Stimulated activated CD4-positive, alpha-beta T cell treated with anti-CD3 and anti-CD28 coated beads, Interleukin-4, amount 100 ng/mL, for 1 hour (primary cell): ENCODE measurements at regions not wholly inside any gene's neighbourhood (a gene's known extent, or its start where the extent isn't known, plus 50 kb on each side); places are given as distances from the start of the nearest gene placed in this dataset.

Experiments used
- DNase-seq: peaks from one replicate; pipeline ENCODE4 v3.0.0-alpha.2; 2020

DNA sequence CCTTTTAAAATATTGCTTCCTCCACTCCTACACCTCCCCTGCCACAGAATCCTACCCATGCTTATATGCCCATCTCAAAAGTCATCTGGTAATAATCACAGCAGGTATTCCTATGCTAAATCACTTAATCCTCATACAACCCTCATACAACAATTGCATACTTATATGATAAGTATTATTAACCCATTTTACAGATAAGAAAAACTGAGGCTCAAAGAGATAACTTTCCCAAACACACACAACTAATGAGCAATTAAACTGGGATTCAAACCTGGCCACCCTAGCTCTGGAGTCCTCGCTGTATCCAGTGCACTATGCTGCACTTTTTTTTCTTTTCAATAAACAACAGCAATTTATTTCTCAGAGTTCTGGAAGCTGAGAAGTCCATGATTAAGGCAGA is 99.8 kb upstream of the TSPAN5 start:
- DNase-seq: no peak

DNA sequence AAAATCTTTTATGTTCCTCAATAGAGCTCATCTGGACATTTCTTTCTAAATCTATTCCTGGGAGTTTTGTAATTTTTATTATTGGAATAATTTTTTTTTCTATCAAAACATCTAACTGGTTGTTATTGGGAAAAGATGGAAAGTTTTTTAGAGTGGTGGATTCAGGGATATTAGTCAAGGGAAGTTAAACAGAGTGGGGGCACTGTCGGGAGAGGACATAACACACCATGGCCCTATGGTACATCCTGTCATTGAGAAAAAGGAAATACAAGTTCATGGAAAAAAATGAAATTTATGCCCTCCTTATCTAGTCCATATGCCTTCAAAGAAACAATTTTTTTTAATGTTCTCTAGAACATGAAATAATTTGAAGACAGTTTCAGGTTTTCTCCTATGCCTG is 96.3 kb upstream of the TSPAN5 start:
- no peak for DNase-seq

GRCh38 chr4:98749206-98749605 is 90.8 kb upstream of the TSPAN5 start:
- no peak for DNase-seq

- DNase-seq: no peak
Observed at GRCh38 chr4:98748609-98749008, 90.2 kb upstream of the TSPAN5 start.

GRCh38 chr4:98747393-98748091 is 89.1 kb upstream of the TSPAN5 start:
- DNase-seq: no peak

DNA sequence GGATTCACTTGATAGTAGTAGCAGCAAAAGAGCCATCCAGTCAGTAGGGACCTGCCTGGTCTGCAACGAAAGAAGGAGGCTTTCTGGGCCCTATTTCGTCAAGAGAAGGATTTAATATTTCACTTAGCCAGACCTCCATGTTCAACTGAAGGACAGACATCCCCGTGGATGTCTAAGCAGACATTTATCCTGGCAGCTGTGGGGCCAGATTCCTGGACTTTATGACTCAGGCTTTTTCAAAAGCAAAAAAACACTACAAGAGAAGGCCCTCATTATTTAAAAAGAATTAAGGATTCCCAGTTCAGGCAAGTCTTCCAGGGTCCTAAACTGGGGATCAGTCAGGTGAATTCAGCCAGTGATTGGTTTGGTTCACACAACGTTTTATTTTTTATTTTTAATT is 88.5 kb upstream of the TSPAN5 start:
- DNase-seq: no peak

DNA sequence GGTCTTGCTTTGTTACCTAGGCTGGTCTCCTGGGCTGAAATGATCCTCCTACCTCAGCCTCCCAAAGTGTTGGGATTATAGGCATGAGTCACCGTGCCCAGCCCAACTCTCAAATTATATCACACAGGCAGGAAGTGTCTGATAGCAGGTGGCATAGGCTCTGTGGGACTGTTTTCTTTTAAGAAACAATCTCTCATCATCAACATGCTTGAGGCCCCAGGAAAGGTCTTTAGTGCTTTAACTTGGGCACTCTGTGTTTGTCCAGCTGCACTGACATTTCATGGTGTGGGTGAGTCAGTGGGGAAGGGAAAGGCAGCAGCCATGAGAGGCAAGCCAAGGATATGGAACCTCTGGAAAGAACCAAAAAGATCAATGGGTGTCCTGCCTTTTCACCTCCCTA is 88.1 kb upstream of the TSPAN5 start:
- no peak for DNase-seq

DNA sequence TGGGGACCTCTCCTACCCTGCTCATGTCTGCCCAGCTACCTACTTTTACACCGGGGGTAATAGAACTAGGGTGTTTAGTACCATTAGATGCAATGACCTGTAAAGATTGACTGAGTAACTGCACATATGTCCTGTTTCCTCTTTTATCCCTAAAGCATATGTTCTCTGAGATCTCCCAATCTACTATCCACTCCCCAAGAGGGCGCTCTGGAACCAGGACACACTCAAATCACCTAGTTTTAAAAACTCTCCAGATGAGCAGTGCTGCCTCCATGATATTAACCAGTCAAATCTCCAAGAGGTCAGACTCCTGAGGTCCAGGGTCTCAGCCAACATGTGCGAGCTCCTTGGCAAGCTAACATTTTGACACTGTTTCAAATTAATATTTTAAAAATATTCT is 87.0 kb upstream of the TSPAN5 start:
- DNase-seq: no peak

DNA sequence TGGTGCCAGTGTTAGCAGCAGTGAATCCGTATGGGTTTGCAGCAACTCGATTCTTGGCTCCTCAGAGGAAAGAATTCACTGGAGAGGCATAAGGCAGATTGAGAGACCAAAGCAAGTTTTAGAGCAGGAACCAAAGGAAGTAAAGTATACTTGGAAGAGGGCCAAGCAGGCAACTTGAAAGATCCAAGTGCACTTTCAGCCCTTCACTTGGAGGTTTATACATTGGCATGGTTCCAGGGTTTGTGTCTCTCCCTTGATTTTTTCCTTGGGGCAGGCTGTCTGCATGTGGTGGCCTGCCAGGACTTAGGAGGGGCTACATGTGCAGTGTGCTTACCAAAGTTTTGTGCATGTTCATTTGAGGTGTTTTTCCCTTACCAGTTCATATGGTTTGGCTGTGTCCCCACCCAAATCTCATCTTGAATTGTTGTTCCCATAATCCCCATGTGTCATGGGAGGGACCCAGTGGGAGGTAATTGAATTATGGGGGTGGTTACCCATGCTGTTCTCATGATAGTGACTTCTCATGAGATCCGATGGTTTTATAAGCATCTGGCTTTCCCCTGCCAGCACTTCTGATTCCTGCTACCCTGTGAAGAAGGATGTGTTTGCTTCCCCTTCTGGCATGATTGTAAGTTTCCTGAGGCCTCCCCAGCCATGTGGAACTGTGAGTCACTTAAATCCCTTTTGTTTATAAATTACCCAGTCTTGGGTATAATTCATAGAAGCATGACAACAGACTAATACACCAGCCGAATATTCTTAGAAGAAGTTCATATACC is 86.2 kb upstream of the TSPAN5 start:
- DNase-seq: no peak

DNA sequence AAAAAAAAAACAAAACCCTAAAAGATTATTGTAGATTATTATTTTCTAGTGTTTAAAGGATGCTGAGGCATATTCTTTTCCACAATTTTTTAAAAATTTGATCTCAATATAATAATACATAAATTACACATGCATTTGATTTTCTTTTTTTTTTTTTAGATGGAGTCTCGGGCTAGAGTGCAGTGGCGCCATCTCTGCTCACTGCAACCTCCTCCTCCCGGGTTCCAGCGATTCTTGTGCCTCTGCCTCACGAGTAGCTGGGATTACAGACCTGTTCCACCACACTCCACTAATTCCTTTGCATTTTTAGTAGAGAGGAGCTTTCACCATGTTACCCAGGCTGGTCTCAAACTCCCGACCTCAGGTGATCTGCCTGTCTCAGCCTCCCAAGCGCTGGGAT is 83.5 kb upstream of the TSPAN5 start:
- no peak for DNase-seq

- DNase-seq: no peak
Observed at GRCh38 chr4:98739751-98740150, 81.3 kb upstream of the TSPAN5 start.

GRCh38 chr4:98733601-98734000 is 75.2 kb upstream of the TSPAN5 start:
- DNase-seq: no peak

DNA sequence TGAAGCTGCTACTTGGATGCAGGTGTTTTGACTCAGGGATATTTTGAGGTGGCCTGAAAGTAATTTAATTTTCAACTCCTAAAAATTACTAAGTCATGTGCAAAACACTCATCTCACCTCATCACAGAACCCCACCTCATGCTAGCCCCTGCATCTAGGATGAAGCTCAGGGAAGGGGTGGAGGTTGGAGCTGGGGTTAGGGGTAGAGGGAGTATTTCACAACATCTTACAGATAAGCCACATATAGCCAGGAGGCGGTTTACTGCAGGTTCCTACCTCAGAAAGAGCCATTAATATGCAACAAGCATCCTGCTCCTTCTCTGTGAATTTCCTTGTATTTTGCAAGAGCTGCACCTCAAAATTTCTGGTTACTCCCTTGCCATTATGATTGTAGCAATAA is 70.5 kb upstream of the TSPAN5 start:
- no peak for DNase-seq

DNA sequence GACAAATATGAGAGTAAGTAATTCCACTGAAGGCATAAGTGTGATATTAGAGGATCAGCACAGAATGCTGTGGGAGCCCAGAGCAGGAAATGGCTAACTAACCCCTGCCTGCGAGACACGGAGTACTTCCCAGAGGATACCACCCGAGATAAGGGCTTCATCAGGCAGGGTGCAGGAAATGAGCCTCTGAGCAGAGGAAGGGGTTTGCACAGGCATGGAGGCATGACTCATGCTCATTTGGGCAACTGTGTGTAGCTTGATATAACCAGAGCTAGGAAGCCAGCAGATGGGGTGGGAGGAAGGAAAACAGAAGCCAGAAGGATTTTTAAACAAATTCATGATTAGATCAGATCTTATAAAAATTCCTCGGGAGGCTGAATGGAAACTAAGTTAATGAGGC is 70.0 kb upstream of the TSPAN5 start:
- DNase-seq: no peak

DNA sequence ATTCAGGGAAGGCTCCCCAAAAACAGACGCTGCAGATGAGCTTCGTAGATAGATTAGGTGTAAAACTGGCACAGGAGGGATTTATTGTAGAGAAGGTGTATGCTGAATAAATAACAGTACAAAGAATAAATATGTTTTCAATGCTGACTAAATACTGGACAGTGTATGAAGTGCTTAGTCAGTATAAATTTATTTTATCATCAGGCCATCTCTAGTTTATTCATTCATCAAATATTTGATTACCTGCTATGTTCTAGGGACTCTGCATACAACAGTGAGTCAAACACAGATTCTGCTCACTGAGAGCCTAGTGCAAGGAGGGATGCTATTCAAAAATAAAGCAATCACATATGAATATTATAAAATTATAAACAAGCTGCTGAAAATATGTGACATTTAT is 63.6 kb upstream of the TSPAN5 start:
- no peak for DNase-seq

- DNase-seq: no peak
Observed at GRCh38 chr4:98720871-98721480, 62.6 kb upstream of the TSPAN5 start.

DNA sequence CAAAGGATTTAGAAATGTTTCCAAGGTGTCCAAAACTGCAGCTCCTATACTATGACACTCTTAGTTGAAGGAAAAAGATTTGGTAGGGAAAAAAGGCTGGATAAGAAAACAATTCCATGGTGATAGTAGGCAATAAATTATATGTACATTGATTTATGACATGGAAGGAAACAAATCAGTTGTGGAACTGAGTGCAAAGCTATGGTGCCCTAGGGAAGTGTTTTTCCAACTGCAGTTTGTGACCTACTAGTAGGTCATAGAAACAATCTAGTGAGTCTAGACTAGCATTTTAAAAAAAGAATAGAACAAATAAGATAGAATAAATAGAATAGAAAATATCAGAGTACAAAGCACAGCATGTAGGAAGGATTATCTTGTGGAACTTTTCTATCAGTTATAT is 58.4 kb upstream of the TSPAN5 start:
- DNase-seq: no peak

GRCh38 chr4:98712607-98713006 is 54.2 kb upstream of the TSPAN5 start:
- no peak for DNase-seq

GRCh38 chr4:98711526-98711925 is 53.1 kb upstream of the TSPAN5 start:
- DNase-seq: no peak

DNA sequence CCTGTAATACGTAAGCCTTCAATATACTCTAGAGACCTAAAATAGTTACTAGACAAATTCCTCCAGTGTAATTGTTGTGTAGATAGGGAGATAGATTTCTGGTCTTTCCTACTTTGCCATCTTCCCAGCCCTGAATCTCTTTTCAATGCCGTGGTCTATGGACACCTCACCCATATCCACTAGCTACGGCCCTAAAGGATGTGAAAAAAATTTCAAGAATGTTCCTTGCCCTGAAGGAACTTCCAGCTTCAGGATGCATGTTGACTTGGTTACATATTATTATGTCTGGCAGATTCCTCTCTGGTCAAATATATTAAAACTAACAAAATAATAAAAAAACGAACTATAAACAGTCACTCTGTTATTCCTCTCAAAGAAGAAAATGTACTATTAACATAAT is 52.4 kb upstream of the TSPAN5 start:
- no peak for DNase-seq
